ENCODE measurements at regions not wholly inside any gene's neighbourhood (a gene's known extent, or its start where the extent isn't known, plus 50 kb on each side); places are given as distances from the start of the nearest gene placed in this dataset.

DNA sequence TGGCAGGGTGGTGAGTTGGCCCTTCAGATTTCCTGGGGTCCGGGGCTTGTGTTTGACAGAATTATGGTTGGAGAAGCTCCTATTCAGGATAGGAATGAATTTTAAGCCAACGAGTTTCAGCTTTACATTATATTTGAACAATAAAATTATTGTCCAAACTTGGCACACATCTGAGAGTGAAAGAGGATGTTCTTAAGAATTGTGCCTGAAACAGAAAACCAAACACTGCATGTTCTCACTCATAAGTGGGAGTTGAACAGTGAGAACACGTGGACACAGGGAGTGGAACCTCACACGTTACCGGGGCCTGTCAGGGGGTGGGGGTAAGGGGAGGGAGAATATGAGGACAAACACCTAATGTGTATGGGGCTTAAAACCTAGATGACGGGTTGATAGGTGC is 111.8 kb upstream of the ACTBL2 start:
- TF ChIP-seq JUND (IDR thresholded peaks at IDR 0.05; ENCODE audit: low read depth): no peak
- in situ Hi-C loops (cut with HindIII; ENCODE audit: low pct_unique_long_range_greater_than_20kb, low sequenced_read_pairs): no loop called here

DNA sequence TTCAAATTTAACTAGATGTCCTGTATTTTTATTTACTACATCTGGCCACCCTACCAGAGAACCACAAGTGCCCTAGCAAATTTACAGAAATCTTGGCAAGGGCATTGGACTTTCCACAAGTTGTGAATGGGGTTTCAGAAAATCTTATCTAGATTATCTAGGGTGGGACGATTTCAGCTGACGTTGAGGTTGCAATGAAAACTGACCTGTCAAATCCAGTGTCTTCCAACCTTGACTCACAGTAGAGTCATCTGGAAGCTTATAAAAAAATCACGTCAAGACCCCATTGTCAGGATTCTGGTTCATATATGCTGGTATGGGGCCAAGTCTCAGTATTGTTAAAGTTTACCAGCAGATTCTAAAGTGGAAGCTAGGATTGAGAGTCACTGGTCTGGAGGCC is 109.6 kb upstream of the ACTBL2 start:
- no peak for DNase-seq (ENCODE audit: low read depth in 1 of 2, low spot score in 1 of 2)
- TF ChIP-seq JUND (IDR thresholded peaks at IDR 0.05; ENCODE audit: low read depth): no peak
- in situ Hi-C loops (cut with HindIII; ENCODE audit: low pct_unique_long_range_greater_than_20kb, low sequenced_read_pairs): no loop called here

More for the DNA sequence above, 111.8 kb upstream of the ACTBL2 start:
- no peak for DNase-seq (ENCODE audit: low read depth in 1 of 2, low spot score in 1 of 2)

DNA sequence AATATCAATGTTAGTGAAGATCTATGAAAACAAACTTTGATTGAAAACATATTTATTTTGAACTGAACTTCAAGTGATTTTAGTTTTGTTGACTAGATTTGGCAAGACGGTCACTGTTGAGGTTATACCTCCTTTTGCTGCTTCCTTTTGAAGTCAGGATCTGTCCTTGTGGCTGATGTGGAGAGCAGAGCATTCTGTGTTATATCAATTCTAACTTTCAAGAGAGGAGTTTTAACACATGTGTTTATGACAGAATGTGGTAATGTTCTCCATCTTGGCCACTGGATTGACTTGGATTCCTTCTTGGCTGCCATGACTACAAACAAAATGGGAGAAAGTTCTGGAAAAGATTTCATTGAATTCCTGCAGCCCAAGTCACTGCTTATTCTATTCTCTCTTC is 104.0 kb upstream of the ACTBL2 start:
- DNase-seq (ENCODE audit: low read depth in 1 of 2, low spot score in 1 of 2): no peak
- TF ChIP-seq JUND (IDR thresholded peaks at IDR 0.05; ENCODE audit: low read depth): no peak
- in situ Hi-C loops (cut with HindIII; ENCODE audit: low pct_unique_long_range_greater_than_20kb, low sequenced_read_pairs): no loop called here

DNA sequence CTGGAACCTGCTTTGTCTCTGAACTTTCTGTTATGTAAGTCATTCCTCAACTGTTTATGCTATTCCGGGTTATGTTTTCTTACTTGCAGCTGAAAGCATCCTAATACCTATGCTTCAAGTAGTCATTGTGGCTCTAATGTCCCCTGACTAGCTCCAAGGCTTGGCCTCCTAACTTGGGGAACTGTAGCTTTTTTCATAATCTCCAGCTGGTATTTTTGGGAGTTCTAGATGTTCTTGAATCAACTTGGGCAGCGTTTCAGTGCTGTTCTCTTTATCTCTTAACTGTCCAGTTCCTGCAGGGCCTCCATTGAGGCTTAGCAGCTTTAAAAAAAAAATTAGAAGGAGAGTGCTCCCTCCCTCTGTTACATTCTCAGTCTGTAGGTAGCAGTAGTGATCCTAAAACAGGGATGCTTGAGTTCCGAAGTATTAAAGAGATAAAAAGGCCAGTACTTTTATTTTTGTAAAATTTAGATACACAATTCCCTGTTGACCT is 100.0 kb upstream of the ACTBL2 start:
- no peak for TF ChIP-seq JUND (IDR thresholded peaks at IDR 0.05; ENCODE audit: low read depth)
- in situ Hi-C loops (cut with HindIII; ENCODE audit: low pct_unique_long_range_greater_than_20kb, low sequenced_read_pairs): no loop called here
- DNase-seq (ENCODE audit: low read depth in 1 of 2, low spot score in 1 of 2): no peak

DNA sequence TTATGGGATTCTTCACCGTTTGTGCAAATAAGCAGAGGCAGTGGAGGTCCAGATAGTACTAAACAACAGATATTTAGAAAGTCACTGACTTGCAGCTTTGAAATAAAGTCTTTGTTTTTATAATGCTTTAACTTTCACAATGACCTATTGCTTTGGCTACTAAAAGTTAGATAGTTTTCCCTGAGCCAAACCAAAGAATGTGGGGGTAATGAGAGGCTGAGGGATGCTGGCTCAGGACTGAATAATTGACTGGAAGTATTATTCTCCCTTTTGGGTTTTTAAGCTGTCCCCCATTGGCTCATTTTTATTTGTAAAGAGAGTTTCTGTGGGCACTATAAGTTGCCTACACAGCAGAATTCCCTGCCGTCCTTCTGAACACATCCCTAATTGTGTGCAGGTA is 99.2 kb upstream of the ACTBL2 start:
- in situ Hi-C loops (cut with HindIII; ENCODE audit: low pct_unique_long_range_greater_than_20kb, low sequenced_read_pairs): no loop called here
- TF ChIP-seq JUND (IDR thresholded peaks at IDR 0.05; ENCODE audit: low read depth): no peak
- DNase-seq (ENCODE audit: low read depth in 1 of 2, low spot score in 1 of 2): no peak

DNA sequence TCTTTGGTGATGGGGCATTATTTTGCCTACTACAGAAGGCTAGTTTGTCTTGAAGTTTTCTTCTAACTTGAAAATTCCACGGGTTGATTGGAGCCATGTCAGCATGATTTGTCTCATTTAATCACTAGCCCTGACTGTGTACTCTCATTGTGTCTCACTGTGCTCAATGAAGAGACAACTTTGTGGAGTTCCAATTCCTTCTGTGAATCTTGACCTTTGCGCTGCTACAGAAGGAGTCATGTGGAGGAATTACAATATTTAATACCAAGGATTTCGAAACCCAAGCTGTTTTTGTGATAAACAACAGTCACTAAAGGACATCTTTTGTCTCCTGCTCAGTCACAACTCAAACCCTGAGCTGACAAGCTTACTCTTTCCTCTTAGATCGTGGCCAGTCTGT is 98.6 kb upstream of the ACTBL2 start:
- TF ChIP-seq JUND (IDR thresholded peaks at IDR 0.05; ENCODE audit: low read depth): no peak
- in situ Hi-C loops (cut with HindIII; ENCODE audit: low pct_unique_long_range_greater_than_20kb, low sequenced_read_pairs): no loop called here
- no peak for DNase-seq (ENCODE audit: low read depth in 1 of 2, low spot score in 1 of 2)

DNA sequence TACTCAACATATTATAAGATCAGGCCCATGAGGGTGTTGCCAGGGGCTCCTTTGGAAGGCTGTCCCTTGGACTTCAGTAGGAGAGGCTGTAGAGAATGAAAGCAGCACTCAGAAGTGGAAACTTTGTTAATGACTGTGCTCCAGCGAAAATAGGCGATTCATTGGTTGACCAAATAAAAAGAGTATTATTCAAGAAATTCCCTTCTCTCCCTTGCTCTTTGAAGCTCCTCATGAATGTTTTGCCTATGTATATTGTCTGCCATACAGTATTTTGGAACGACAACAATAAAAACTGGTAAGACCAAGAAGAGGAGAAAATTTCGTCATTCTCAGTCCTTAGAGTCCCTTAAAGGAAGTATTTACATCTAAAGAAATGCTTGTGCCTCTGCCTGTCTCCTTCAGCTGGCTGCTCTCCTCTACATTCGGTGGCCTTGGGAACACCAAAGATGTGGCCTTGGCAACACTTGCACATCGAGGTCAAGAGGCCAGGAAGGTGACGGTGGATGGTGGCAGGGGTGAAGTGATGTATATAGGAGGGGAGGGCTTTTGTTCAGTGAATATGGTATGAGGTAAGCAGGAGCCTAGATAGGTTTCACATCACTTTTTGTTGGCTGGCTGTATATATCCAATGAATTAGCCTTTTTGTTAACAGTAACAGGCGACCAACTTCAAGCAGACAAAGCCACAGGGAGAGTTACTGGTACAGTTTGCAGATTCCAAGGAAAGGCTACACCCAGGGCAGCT is 95.0 kb upstream of the ACTBL2 start:
- TF ChIP-seq JUND (IDR thresholded peaks at IDR 0.05; ENCODE audit: low read depth): no peak
- in situ Hi-C loops (cut with HindIII; ENCODE audit: low pct_unique_long_range_greater_than_20kb, low sequenced_read_pairs): no loop called here
- no peak for DNase-seq (ENCODE audit: low read depth in 1 of 2, low spot score in 1 of 2)

DNA sequence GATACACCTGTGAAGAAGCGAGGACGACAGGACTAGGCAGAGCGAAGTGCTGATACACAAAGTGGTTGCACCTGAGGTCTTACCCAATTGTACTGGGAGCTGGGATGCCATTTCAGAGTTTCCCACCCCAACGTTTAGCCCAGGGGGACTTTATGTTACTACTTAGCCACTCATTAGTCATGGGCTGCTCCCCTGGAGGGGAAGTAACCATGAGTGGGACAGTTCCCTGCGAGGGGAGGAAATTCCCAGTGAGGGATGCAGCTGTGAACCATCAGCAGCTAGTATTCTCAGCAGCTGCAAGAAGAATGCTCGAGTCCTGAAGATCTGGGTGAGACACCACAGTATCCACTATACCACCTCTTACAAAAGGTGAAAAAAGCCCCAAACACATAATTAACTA is 93.7 kb upstream of the ACTBL2 start:
- no peak for TF ChIP-seq JUND (IDR thresholded peaks at IDR 0.05; ENCODE audit: low read depth)
- DNase-seq (ENCODE audit: low read depth in 1 of 2, low spot score in 1 of 2): no peak
- in situ Hi-C loops (cut with HindIII; ENCODE audit: low pct_unique_long_range_greater_than_20kb, low sequenced_read_pairs): no loop called here

DNA sequence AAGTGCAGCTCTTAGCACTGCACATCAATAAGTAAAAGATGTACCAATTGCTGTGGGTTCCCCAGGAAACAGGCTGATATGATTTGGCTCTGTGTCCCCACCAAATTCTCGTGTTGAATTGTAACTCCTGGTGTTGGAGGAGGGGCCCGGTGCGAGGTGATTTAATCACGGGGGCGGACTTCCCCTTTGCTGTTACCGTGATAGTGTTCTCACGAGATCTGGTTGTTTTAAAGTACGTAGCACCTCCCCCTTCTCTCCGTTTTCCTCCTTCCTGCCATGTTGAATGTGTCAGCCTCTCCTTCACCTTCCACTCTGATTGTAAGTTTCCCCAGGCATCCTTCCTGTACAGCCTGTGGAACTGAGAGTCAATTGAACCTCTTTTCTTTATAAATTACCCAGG is 93.2 kb upstream of the ACTBL2 start:
- TF ChIP-seq JUND (IDR thresholded peaks at IDR 0.05; ENCODE audit: low read depth): no peak
- in situ Hi-C loops (cut with HindIII; ENCODE audit: low pct_unique_long_range_greater_than_20kb, low sequenced_read_pairs): no loop called here
- DNase-seq (ENCODE audit: low read depth in 1 of 2, low spot score in 1 of 2): peak in 1 of 2 experiments; percentile 23

DNA sequence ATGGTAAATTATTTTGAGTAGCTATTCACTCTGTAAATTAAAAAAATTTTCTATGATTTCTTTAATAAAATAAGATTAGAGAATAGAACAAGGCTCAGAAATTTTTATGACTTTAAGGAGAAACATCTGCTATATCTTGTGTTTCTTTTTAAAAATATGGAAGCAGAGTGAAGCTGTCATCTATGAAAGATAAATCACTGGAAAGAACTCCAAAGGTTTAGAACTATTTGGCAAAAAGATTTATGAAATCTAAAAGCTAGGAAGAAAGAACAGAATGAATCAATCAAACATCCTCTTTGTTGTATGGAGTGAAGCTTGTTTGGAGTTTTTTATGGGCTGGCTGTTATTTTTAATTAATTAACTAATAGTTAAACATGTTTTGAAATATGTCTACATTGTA is 89.8 kb upstream of the ACTBL2 start:
- DNase-seq (ENCODE audit: low read depth in 1 of 2, low spot score in 1 of 2): no peak
- in situ Hi-C loops (cut with HindIII; ENCODE audit: low pct_unique_long_range_greater_than_20kb, low sequenced_read_pairs): no loop called here
- no peak for TF ChIP-seq JUND (IDR thresholded peaks at IDR 0.05; ENCODE audit: low read depth)

DNA sequence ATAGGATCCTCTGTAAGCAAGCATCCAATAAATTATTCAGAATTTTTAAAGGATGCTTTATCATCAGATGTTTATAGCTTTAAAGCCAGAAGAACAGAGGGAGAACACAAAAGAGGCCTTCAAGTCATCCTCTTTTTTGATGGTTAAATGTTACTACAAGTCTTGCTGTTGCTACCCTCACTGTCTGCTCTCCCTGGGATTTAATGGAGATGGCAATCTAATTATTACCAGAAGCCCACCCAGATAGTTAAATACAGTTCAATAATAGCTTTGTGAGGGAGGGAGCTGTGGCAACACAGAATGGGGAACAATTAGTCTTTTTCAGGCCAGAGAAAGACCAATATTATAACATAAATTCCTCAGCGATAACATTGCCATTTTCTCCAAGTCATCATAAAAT is 87.0 kb upstream of the ACTBL2 start:
- TF ChIP-seq JUND (IDR thresholded peaks at IDR 0.05; ENCODE audit: low read depth): no peak
- no peak for DNase-seq (ENCODE audit: low read depth in 1 of 2, low spot score in 1 of 2)
- in situ Hi-C loops (cut with HindIII; ENCODE audit: low pct_unique_long_range_greater_than_20kb, low sequenced_read_pairs): no loop called here

DNA sequence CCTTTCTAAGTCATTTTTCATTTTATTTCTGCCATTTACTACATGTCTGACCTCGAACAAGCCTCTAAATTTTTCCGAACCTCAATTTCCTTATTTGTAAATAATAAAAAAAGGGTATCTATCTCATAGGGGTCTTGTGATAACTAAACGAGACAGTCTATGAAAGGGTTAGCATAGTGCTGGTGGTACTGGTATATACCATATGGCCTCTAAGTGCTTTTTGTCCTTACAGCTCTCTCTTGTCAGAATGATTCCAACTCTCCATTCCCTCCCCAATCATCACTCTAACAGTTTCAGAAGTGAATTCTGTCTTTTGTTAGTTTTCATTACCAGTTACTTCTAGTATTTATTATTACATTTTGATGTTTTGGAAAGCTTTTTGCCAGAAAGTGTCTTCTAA is 85.5 kb upstream of the ACTBL2 start:
- no peak for TF ChIP-seq JUND (IDR thresholded peaks at IDR 0.05; ENCODE audit: low read depth)
- in situ Hi-C loops (cut with HindIII; ENCODE audit: low pct_unique_long_range_greater_than_20kb, low sequenced_read_pairs): no loop called here
- no peak for DNase-seq (ENCODE audit: low read depth in 1 of 2, low spot score in 1 of 2)

DNA sequence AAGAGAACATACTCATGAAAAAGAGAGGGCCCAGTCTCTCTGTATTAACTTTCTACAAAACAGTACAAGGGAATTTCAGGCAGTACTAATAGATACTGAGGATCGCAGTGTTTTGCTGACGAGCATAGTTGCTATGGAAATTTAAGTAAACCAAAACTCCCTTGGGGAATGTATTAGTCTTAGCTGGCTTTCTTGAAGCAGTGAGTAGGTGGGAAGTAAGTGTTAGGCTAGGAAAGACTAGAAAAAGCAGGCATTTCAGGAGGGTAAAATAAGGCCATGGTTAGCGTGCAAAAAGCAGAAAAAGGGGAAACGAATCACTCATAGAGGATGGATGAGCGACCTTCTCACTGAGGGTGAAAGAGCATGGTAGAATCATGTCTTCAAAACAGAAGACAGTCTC is 84.3 kb upstream of the ACTBL2 start:
- in situ Hi-C loops (cut with HindIII; ENCODE audit: low pct_unique_long_range_greater_than_20kb, low sequenced_read_pairs): no loop called here
- no peak for TF ChIP-seq JUND (IDR thresholded peaks at IDR 0.05; ENCODE audit: low read depth)
- no peak for DNase-seq (ENCODE audit: low read depth in 1 of 2, low spot score in 1 of 2)

Data from T47D (cell line).